ENCODE measurements at regions not wholly inside any gene's neighbourhood (a gene's known extent, or its start where the extent isn't known, plus 50 kb on each side); places are given as distances from the start of the nearest gene placed in this dataset.

DNA sequence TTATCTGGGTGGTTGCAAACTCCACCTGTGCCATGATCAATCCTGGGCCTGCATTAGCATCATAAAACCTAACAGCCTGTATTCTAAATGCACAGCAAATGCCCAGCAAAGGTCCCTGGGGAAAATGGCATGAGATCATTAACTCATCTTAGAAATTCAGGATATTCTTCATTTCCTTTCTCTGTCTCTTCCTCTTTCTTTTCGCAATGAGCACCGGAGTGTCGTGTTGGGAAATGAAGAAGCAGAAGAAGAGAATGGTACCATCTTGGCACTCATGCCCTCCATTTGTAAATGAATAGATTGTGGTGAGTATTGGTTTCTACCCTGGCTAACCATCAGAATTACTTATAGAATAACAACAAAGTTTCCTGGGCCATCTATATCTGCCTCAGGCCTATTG is 193.6 kb downstream of the GALC start:
- TF ChIP-seq EZH2 (IDR thresholded peaks at IDR 0.05; ENCODE audit: low read depth, unreplicated experiment) = no peak
- TF ChIP-seq, protein P1, sequence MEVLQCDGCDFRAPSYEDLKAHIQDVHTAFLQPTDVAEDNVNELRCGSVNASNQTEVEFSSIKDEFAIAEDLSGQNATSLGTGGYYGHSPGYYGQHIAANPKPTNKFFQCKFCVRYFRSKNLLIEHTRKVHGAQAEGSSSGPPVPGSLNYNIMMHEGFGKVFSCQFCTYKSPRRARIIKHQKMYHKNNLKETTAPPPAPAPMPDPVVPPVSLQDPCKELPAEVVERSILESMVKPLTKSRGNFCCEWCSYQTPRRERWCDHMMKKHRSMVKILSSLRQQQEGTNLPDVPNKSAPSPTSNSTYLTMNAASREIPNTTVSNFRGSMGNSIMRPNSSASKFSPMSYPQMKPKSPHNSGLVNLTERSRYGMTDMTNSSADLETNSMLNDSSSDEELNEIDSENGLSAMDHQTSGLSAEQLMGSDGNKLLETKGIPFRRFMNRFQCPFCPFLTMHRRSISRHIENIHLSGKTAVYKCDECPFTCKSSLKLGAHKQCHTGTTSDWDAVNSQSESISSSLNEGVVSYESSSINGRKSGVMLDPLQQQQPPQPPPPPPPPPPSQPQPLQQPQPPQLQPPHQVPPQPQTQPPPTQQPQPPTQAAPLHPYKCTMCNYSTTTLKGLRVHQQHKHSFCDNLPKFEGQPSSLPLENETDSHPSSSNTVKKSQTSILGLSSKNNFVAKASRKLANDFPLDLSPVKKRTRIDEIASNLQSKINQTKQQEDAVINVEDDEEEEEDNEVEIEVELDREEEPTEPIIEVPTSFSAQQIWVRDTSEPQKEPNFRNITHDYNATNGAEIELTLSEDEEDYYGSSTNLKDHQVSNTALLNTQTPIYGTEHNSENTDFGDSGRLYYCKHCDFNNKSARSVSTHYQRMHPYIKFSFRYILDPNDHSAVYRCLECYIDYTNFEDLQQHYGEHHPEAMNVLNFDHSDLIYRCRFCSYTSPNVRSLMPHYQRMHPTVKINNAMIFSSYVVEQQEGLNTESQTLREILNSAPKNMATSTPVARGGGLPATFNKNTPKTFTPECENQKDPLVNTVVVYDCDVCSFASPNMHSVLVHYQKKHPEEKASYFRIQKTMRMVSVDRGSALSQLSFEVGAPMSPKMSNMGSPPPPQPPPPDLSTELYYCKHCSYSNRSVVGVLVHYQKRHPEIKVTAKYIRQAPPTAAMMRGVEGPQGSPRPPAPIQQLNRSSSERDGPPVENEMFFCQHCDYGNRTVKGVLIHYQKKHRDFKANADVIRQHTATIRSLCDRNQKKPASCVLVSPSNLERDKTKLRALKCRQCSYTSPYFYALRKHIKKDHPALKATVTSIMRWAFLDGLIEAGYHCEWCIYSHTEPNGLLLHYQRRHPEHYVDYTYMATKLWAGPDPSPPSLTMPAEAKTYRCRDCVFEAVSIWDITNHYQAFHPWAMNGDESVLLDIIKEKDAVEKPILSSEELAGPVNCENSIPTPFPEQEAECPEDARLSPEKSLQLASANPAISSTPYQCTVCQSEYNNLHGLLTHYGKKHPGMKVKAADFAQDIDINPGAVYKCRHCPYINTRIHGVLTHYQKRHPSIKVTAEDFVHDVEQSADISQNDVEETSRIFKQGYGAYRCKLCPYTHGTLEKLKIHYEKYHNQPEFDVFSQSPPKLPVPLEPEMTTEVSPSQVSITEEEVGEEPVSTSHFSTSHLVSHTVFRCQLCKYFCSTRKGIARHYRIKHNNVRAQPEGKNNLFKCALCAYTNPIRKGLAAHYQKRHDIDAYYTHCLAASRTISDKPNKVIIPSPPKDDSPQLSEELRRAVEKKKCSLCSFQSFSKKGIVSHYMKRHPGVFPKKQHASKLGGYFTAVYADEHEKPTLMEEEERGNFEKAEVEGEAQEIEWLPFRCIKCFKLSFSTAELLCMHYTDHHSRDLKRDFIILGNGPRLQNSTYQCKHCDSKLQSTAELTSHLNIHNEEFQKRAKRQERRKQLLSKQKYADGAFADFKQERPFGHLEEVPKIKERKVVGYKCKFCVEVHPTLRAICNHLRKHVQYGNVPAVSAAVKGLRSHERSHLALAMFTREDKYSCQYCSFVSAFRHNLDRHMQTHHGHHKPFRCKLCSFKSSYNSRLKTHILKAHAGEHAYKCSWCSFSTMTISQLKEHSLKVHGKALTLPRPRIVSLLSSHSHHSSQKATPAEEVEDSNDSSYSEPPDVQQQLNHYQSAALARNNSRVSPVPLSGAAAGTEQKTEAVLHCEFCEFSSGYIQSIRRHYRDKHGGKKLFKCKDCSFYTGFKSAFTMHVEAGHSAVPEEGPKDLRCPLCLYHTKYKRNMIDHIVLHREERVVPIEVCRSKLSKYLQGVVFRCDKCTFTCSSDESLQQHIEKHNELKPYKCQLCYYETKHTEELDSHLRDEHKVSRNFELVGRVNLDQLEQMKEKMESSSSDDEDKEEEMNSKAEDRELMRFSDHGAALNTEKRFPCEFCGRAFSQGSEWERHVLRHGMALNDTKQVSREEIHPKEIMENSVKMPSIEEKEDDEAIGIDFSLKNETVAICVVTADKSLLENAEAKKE (CRISPR knock-in tag; IDR thresholded peaks at IDR 0.05) = no peak
- TF ChIP-seq POLR2AphosphoS5 (IDR thresholded peaks at IDR 0.05; ENCODE audit: low read depth) = no peak
- no peak for TF ChIP-seq STAT1 (IDR thresholded peaks at IDR 0.05; ENCODE audit: unreplicated experiment)
- TF ChIP-seq, protein P2, sequence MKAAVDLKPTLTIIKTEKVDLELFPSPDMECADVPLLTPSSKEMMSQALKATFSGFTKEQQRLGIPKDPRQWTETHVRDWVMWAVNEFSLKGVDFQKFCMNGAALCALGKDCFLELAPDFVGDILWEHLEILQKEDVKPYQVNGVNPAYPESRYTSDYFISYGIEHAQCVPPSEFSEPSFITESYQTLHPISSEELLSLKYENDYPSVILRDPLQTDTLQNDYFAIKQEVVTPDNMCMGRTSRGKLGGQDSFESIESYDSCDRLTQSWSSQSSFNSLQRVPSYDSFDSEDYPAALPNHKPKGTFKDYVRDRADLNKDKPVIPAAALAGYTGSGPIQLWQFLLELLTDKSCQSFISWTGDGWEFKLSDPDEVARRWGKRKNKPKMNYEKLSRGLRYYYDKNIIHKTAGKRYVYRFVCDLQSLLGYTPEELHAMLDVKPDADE (IDR thresholded peaks at IDR 0.05) = no peak
- DNase-seq (ENCODE audit: low spot score) (no peak), ATAC-seq (no peak)
- no peaks in the 10 kb centered on the region for H3K27me3 Mint-ChIP-seq (ENCODE audit: insufficient read depth, low read depth, poor library complexity)
- H3K9me2 ChIP-seq (ENCODE audit: insufficient read depth) = no peaks in the 10 kb centered on the region
- no peak overlapping the region; the same call in 1 of the 2 replicates for H3K4me3 ChIP-seq
- H3K27me3 ChIP-seq (ENCODE audit: insufficient read depth) = no peaks in the 10 kb centered on the region
- no peaks in the 10 kb centered on the region for H3K79me2 ChIP-seq (replicated peaks; ENCODE audit: insufficient read depth)
- H3K27ac Mint-ChIP-seq = no peak overlapping the region
- H3K4me1 Mint-ChIP-seq = peaks cover 17% of the 10 kb centered on the region
- peak overlapping the region; percentile 66; the same call in 1 of the 2 replicates for H2AFZ ChIP-seq
- no peaks in the 10 kb centered on the region for H3K36me3 ChIP-seq (ENCODE audit: insufficient read depth)
- no peak overlapping the region for H3K27ac ChIP-seq (ENCODE audit: low read depth)
- peak overlapping the region; percentile 70 for H3K4me2 ChIP-seq
- no peaks in the 10 kb centered on the region; the same call in 2 of the 3 replicates for H3K36me3 Mint-ChIP-seq (ENCODE audit: low read depth)
- H4K20me1 ChIP-seq (replicated peaks; ENCODE audit: insufficient read depth) = no peaks in the 10 kb centered on the region
- H3K4me3 Mint-ChIP-seq = no peak overlapping the region
- H3F3A ChIP-seq (replicated peaks; ENCODE audit: low read depth) = no peaks in the 10 kb centered on the region
- H3K4me1 ChIP-seq (ENCODE audit: insufficient read depth) = peaks cover 15% of the 10 kb centered on the region
- peaks cover 7% of the 10 kb centered on the region for H3K9me3 Mint-ChIP-seq

- no peaks in the 10 kb centered on the region for H4K20me1 ChIP-seq (replicated peaks; ENCODE audit: insufficient read depth)
- H3K27ac ChIP-seq (ENCODE audit: low read depth) = no peak overlapping the region
- H3K9me2 ChIP-seq (ENCODE audit: insufficient read depth) = 0 out of 2 replicates have a peak, but pooled peaks cover 2% of the 10 kb centered on the region
- H3K27me3 ChIP-seq (ENCODE audit: insufficient read depth) = no peaks in the 10 kb centered on the region
- Mint-ChIP-seq H3K27ac (no peak overlapping the region), H3K4me3 (no peak overlapping the region), H3K9me3 (no peaks in the 10 kb centered on the region), H3K4me1 (peaks cover 17% of the 10 kb centered on the region), H3K27me3 (ENCODE audit: insufficient read depth, low read depth, poor library complexity) (no peaks in the 10 kb centered on the region), H3K36me3 (ENCODE audit: low read depth) (no peaks in the 10 kb centered on the region)
- H3K4me2 ChIP-seq = no peak overlapping the region
- peaks cover 15% of the 10 kb centered on the region for H3K4me1 ChIP-seq (ENCODE audit: insufficient read depth)
- H3K79me2 ChIP-seq (replicated peaks; ENCODE audit: insufficient read depth) = no peaks in the 10 kb centered on the region
- no peaks in the 10 kb centered on the region for H3K36me3 ChIP-seq (ENCODE audit: insufficient read depth)
- no peak for DNase-seq (ENCODE audit: low spot score)
- peak; percentile 48; the same call in 2 of the 3 replicates for ATAC-seq
- H3F3A ChIP-seq (replicated peaks; ENCODE audit: low read depth) = no peaks in the 10 kb centered on the region
- no peak overlapping the region; the same call in 1 of the 2 replicates for H2AFZ ChIP-seq
- no peak overlapping the region for H3K4me3 ChIP-seq
- TF ChIP-seq STAT1 (IDR thresholded peaks at IDR 0.05; ENCODE audit: unreplicated experiment) = no peak
- TF ChIP-seq EZH2 (IDR thresholded peaks at IDR 0.05; ENCODE audit: low read depth, unreplicated experiment) = no peak
- TF ChIP-seq, protein P1 (CRISPR knock-in tag; IDR thresholded peaks at IDR 0.05) = no peak
Measured at GRCh38 chr14:87797001-87797400, 196.0 kb downstream of the GALC start.

Data from GM23338 (cell line).